Endodermal cell (in vitro differentiated cells): ENCODE measurements at regions not wholly inside any gene's neighbourhood (a gene's known extent, or its start where the extent isn't known, plus 50 kb on each side); places are given as distances from the start of the nearest gene placed in this dataset.
"Not testable (repeated sequence)": the region's sequence is repeated elsewhere in the genome, so short reads cannot be mapped to it uniquely, and the experiment has no call there.

Experiments
- DNase-seq: peaks from one replicate; pipeline ENCODE4 v3.0.0-alpha.2; 2017
- H3K27ac ChIP-seq: 2 replicates; pipeline ENCODE4 v1.5.1; 2013; ENCODE audit warnings: mild to moderate bottlenecking, low read depth, low read length, moderate library complexity
- H3K27me3 ChIP-seq: 2 replicates; pipeline ENCODE4 v1.6.1; 2013; ENCODE audit warnings: mild to moderate bottlenecking, low read length, moderate library complexity; ENCODE audit not compliant: insufficient read depth, control insufficient read depth, poor library complexity, severe bottlenecking
- H3K36me3 ChIP-seq: 2 replicates; pipeline ENCODE4 v1.7.0; 2013; ENCODE audit warnings: mild to moderate bottlenecking, low read length, moderate library complexity; ENCODE audit not compliant: control insufficient read depth, insufficient read depth
- H3K4me1 ChIP-seq: one replicate; pipeline ENCODE4 v1.7.0; 2013; ENCODE audit warnings: low read length; ENCODE audit not compliant: control insufficient read depth, insufficient read depth
- H3K4me3 ChIP-seq: 2 replicates; pipeline ENCODE4 v1.5.1; 2013; ENCODE audit warnings: mild to moderate bottlenecking, low read length, moderate library complexity
- H3K9ac ChIP-seq: 2 replicates; pipeline ENCODE4 v1.6.1; 2013; ENCODE audit warnings: mild to moderate bottlenecking, low read length, moderate library complexity; ENCODE audit not compliant: poor library complexity, severe bottlenecking; ENCODE audit errors: extremely low read depth
- H3K9me3 ChIP-seq: 2 replicates; pipeline ENCODE4 v1.6.1; 2013; ENCODE audit warnings: mild to moderate bottlenecking, low read length, moderate library complexity; ENCODE audit not compliant: control insufficient read depth
- H3K27ac Mint-ChIP-seq: 2 replicates; pipeline ENCODE4 v1.8.0; 2020; ENCODE audit warnings: mixed read lengths
- H3K27me3 Mint-ChIP-seq: 2 replicates; pipeline ENCODE4 v1.8.0; 2021; ENCODE audit warnings: mild to moderate bottlenecking, mixed read lengths; ENCODE audit not compliant: insufficient read depth
- H3K36me3 Mint-ChIP-seq: 2 replicates; pipeline ENCODE4 v1.8.0; 2020; ENCODE audit warnings: low read depth, mixed read lengths
- H3K4me1 Mint-ChIP-seq: 2 replicates; pipeline ENCODE4 v1.8.0; 2020; ENCODE audit warnings: mixed read lengths
- H3K4me3 Mint-ChIP-seq: 2 replicates; pipeline ENCODE4 v1.8.0; 2020; ENCODE audit warnings: mild to moderate bottlenecking, moderate library complexity, mixed read lengths
- H3K9me3 Mint-ChIP-seq: 2 replicates; pipeline ENCODE4 v1.8.0; 2020; ENCODE audit warnings: mild to moderate bottlenecking, mixed read lengths
- WGBS, 2 experiments: methylation state at CpG; one replicate each; pipeline versions ENCODE4 v1.1.5 to v1.1.7; 2013; ENCODE audit warnings: missing lambda C conversion rate in 2 of 2, mixed read lengths in 1 of 2; ENCODE audit not compliant: insufficient coverage in 1 of 2, insufficient read length in 1 of 2; 5-methylcytosine and 5-hydroxymethylcytosine counted together
- TF ChIP-seq, protein P1 (sequence below): fragments of 200-600 bp; sonication (generic); conservative IDR thresholded peaks from 2 replicates; pipeline ENCODE4 v1.5.0; 2021; ENCODE audit warnings: antibody characterized with exemption, mild to moderate bottlenecking

DNA sequence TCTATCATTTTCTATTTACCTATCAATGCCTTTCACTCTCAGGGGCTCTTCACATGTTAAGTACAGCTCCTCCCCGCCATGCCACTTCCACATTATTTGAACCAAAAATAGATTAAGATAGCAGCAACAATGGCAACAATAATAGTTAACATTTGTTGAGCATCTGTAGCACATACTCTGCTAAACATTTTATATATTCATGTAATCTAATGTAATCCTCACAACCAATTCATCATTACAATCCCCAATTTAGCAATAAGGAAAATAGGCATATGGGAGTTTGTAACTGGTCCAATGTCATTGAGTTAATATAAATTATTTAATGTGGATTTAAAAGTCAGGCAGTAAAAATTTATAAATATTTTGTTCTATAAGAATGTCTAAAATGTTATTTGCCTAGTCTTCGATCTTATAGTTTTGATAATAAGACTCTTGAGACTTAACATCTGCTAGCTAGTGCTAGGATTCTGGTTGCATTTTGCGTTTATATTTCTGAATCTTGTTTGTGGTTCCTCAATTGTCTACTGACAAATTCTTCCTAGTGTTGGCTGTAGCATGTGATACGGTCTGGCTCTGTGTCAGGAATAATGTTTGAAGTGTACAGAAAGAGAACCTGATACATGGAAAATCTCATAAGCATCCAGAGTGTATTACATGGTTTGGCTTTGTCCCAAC is 621.5 kb upstream of the LUZP2 start:
- Histone ChIP-seq H3K4me1 (no peaks in the 10 kb centered on the region), H3K4me3 (no peak overlapping the region), H3K9ac (no peak overlapping the region), H3K36me3 (no peaks in the 10 kb centered on the region), H3K9me3 (peaks cover 18% of the 10 kb centered on the region), H3K27me3 (no peaks in the 10 kb centered on the region), H3K27ac (no peak overlapping the region)
- H3K36me3 Mint-ChIP-seq: no peaks in the 10 kb centered on the region
- no peaks in the 10 kb centered on the region for H3K27me3 Mint-ChIP-seq
- H3K27ac Mint-ChIP-seq: no peak overlapping the region
- peaks cover 22% of the 10 kb centered on the region for H3K9me3 Mint-ChIP-seq
- no peak for DNase-seq
- TF ChIP-seq, protein P1, sequence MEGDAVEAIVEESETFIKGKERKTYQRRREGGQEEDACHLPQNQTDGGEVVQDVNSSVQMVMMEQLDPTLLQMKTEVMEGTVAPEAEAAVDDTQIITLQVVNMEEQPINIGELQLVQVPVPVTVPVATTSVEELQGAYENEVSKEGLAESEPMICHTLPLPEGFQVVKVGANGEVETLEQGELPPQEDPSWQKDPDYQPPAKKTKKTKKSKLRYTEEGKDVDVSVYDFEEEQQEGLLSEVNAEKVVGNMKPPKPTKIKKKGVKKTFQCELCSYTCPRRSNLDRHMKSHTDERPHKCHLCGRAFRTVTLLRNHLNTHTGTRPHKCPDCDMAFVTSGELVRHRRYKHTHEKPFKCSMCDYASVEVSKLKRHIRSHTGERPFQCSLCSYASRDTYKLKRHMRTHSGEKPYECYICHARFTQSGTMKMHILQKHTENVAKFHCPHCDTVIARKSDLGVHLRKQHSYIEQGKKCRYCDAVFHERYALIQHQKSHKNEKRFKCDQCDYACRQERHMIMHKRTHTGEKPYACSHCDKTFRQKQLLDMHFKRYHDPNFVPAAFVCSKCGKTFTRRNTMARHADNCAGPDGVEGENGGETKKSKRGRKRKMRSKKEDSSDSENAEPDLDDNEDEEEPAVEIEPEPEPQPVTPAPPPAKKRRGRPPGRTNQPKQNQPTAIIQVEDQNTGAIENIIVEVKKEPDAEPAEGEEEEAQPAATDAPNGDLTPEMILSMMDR: no peak
- no peak overlapping the region for H3K4me3 Mint-ChIP-seq
- peaks cover 12% of the 10 kb centered on the region for H3K4me1 Mint-ChIP-seq
- WGBS, 2 experiments: 89 to 94% methylated on average over 2 to 4 of the region's 4 CpGs

DNA sequence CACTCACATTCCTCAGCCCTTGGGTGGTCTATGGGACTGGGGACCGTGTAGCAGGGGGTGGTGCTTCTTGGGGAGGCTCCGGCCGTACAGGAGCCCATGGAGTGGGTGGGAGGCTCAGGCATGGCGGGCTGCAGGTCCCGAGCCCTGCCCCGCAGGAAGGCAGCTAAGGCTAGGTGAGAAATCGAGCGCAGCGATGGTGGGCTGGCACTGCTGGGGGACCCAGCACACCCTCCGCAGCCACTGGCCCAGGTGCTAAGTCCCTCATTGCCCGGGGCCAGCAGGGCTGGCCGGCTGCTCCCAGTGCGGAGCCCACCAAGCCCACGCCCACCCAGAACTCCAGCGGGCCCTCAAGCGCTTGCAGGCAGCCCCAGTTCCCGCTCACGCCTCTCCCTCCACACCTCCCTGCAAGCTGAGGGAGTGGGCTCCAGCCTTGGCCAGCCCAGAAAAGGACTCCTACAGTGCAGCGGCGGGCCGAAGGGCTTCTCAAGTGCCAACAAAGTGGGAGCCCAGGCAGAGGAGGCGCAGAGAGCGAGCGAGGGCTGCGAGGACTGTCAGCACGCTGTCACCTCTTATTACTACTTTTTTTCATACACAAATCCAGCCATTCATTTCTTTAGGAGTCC is 613.3 kb upstream of the LUZP2 start:
- not testable (repeated sequence) for H3K9ac ChIP-seq, H3K27ac ChIP-seq, H3K4me3 ChIP-seq, H3K36me3 Mint-ChIP-seq, H3K36me3 ChIP-seq, H3K4me1 ChIP-seq, H3K4me3 Mint-ChIP-seq, H3K27me3 ChIP-seq, DNase-seq, H3K27ac Mint-ChIP-seq, H3K27me3 Mint-ChIP-seq
- WGBS, 2 experiments: 92 to 95% methylated on average over 10 to 26 of the region's 26 CpGs
- Mint-ChIP-seq H3K9me3 (peaks cover 21% of the 10 kb centered on the region), H3K4me1 (peaks cover 26% of the 10 kb centered on the region)
- peaks cover 17% of the 10 kb centered on the region for H3K9me3 ChIP-seq

DNA sequence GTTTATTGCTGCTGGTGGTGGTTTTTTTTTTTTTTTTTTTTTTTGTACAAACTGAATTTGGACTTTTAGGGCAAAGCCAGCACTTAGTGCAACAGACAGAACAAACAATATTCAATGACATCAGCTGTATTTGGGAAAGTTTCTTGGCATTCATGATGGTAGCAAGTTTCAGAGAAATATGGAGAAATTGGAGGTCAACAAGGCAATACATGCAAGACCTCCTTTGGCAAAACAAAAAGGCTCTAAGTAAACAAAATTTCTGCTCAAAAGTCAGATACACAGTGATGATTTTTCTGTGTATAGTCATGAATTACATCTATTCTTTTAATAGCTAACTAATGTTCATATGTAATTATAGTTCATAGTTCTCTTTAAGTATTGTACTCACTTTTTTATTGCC is 612.5 kb upstream of the LUZP2 start:
- peaks cover 9% of the 10 kb centered on the region for H3K9me3 ChIP-seq
- H3K4me1 ChIP-seq: no peaks in the 10 kb centered on the region
- H3K9ac ChIP-seq: no peak overlapping the region
- Mint-ChIP-seq H3K36me3 (peaks cover 2% of the 10 kb centered on the region), H3K4me1 (peaks cover 26% of the 10 kb centered on the region), H3K27me3 (no peaks in the 10 kb centered on the region), H3K27ac (no peak overlapping the region), H3K9me3 (peaks cover 17% of the 10 kb centered on the region), H3K4me3 (no peak overlapping the region)
- H3K27ac ChIP-seq: no peak overlapping the region
- H3K36me3 ChIP-seq: no peaks in the 10 kb centered on the region
- DNase-seq: no peak
- no peaks in the 10 kb centered on the region for H3K27me3 ChIP-seq
- TF ChIP-seq, protein P1: no peak
- H3K4me3 ChIP-seq: no peak overlapping the region
